HG02798 (cell line): ENCODE measurements at regions not wholly inside any gene's neighbourhood (a gene's known extent, or its start where the extent isn't known, plus 50 kb on each side); places are given as distances from the start of the nearest gene placed in this dataset.
A peak's percentile ranks its signal among the peaks of the same experiment; 100 is the strongest.
"Not testable (repeated sequence)": the region's sequence is repeated elsewhere in the genome, so short reads cannot be mapped to it uniquely, and the experiment has no call there.

Source experiments
- ATAC-seq: cut with Tn5 transposase; IDR thresholded peaks from one replicate; pipeline ENCODE4 v1.9.1; 2021; ENCODE audit warnings: mild to moderate bottlenecking; ENCODE audit not compliant: unreplicated experiment, poor library complexity

GRCh38 chr4:81595287-81595686, 123.6 kb upstream of the RASGEF1B start:
- ATAC-seq, result no peak

- ATAC-seq, result no peak
Measured at GRCh38 chr4:81594490-81595159, 122.9 kb upstream of the RASGEF1B start.

GRCh38 chr4:81592701-81593100, 121.0 kb upstream of the RASGEF1B start:
- ATAC-seq, result no peak

DNA sequence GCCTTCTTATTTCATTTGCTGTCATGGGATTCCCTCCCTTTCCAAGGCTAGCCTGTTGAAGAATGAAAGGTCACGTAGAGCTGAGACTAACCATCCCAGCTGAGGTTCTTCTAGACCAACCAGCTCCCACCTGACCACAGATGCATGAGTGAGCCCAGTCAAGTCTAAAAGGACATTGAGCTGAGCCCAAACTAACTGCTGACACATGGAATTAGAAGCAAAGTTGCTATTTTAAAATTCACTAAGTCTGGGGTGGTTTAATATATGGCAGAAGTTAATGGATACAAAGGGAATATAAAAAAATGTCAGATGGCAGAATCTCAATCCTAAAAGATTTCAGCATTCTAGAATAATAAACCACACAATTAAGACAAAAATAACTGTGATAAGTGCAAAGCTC, 118.9 kb upstream of the RASGEF1B start:
- ATAC-seq, result no peak

DNA sequence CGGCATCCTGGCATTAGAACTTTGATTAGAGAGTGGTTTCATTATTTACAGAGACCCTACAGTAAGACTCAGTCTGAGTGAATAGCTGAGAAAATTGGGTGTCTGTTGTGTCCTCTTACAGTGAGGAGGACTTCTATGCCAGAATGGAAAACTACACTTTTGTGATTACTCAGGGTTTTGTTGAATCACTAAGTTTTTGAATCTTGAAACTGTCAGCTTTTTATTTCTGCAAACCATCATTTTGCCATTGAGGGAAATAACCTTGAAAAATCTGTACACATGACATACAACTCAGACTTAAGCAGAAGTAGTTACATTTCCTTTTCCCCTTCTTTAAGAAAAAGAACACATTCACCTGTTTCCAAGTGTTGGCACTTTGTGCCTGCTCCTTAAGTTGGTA, 117.6 kb upstream of the RASGEF1B start:
- ATAC-seq, result no peak

DNA sequence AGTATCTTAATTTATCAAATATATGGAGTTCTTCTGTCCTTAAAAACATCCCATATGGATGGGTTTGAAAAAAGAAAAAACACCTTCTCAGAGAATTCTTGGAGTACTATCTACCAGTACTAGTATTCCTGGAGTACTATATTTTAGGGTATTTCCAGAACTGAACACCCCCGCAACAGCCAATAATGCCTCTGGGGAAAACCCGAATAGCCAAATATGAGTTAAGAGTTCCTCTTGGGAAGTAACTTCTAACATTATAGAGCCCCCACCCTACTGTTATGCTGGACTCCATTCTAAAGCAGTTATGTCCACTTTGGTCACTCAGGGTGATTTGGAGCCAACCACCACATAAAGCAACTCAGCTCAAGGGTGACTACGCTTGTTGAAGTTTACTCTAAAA, 115.0 kb upstream of the RASGEF1B start:
- no peak for ATAC-seq

DNA sequence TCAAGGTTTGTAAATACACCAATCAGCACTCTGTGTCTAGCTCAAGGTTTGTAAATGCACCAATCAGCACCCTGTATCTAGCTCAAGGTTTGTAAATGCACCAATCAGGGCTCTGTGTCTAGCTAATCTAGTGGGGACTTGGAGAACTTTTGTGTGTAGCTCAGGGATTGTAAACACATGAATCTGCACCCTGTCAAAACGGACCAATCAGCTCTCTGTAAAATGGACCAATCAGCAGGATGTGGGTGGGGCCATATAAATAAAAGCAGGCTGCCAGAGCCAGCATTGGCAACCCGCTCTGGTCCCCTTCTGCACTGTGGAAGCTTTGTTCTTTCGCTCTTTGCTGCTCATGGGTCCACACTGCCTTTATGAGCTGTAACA, 109.3 kb upstream of the RASGEF1B start:
- not testable (repeated sequence) for ATAC-seq

DNA sequence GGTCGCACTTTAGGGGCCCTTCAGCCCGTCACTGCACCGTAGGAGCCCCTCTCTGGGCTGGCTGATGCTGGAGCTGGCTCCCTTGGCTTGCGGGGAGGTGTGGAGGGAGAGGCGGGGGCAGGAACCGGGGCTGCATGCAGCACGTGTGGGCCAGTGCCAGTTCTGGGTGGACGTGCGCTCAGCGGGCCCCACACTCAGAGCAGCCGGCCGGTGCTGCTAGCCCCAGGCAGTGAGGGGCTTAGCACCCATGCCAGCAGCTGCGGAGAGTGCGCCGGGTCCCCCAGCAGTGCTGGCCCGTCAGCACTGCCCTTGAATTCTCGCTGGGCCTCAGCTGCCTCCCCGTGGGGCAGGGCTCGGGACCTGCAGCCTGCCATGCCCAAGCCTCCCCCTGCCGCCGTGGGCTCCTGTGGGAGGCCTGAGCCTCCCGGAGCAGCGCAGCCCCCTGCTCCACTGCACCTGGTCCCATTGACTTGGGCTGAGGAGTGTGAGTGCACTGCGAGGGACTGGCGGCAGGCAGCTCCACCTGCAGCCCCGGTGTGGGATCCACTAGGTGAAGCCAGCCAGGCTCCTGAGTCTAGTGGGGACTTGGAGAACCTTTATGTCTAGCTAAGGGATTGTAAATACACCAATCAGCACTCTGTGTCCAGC, 108.8 kb upstream of the RASGEF1B start:
- ATAC-seq, result no peak

- ATAC-seq, result no peak
Measured at GRCh38 chr4:81577392-81577791, 105.7 kb upstream of the RASGEF1B start.

DNA sequence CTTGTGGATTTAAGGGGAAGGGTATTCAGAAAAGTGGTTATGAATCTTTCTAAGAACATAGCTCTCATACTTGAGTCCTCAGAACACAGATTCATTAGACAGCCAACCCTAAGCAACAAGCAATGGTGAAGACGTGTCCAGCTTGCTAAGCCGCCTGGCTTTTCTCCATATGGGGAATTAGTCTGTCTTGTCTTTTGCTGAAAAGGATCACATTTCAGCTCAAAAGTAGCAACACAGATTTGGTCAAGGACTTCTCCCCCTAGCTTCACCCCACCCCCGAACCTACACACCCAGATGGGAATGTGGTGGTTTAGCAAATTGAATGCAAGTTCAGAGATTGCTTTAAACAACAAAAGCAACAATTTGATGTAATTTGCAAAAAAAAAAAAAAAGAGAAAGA, 103.3 kb upstream of the RASGEF1B start:
- ATAC-seq, result no peak

DNA sequence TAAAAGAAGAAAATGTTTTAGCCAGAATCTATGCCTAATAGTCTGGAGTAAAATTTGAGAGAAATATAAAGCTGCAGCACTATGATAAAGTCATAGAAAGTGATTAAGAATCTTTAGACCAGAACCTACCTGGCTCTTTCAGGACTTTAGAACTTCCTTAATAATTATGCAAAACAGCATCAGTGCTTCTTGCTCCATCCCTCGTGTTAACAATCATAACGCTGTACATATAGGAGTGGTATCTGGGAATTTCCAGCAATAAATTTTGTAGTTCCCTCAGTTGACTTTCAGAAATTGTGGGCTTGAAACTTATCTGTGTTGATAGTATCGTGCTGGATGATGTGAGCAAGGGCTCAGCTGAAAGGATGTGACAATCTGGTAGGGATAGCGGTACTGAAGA, 102.1 kb upstream of the RASGEF1B start:
- no peak for ATAC-seq

DNA sequence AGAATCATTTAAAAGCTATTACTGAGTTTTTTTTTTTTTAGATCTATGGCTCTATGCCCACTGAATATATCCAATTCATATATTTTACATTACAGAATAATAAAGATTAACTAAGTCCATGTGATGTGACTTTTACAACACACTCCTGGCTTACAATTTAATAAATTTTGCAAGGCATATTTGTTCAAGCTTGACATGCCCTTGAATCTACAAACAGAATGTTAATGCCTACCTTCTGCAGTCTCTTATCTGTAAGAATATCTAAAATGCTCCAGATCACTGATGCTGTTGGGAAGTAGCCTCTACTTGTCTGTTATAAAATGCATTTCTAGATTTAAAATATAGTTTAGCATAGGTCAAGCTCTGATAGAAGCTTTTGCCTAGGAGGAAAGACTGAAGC, 100.7 kb upstream of the RASGEF1B start:
- ATAC-seq, result no peak

GRCh38 chr4:81571105-81571504, 99.4 kb upstream of the RASGEF1B start:
- no peak for ATAC-seq

GRCh38 chr4:81566161-81566591, 94.5 kb upstream of the RASGEF1B start:
- ATAC-seq, result no peak

DNA sequence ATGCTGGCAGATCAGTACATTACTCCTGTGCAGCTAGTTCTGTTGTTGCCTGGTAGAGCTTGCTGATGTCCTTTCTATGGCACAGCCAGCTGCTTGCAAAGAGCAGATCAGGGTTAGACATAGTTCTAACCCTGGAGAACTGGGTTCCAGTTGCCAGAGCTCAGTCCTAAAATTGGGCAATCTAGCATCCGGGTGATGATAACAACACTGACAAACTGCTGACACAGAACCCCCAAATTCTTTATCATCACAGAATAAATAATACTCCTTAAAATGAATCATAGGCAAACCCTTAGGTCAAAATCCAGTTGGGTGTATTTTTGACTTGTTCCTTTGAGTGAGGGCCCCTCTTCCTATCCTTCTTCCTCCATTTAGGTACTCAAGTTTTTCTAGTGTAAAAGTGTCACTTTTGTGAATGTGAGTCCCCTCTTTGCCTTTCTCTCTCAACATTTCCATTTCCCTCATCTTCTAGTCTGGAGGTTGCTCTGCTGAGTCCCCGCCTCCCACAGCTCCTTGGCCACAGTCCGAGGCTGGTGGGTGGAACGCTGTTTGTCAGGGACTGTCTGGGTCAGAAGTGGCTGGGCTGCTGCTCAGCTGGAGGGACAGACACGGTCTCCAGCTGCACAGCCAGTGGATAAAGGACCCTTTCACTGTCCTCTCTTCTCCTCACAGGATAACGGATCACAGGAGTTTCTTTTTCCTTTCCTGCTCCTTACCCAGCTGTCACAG, 93.6 kb upstream of the RASGEF1B start:
- ATAC-seq, result peak; percentile 41

- ATAC-seq, result no peak
Measured at GRCh38 chr4:81564025-81564424, 92.3 kb upstream of the RASGEF1B start.

DNA sequence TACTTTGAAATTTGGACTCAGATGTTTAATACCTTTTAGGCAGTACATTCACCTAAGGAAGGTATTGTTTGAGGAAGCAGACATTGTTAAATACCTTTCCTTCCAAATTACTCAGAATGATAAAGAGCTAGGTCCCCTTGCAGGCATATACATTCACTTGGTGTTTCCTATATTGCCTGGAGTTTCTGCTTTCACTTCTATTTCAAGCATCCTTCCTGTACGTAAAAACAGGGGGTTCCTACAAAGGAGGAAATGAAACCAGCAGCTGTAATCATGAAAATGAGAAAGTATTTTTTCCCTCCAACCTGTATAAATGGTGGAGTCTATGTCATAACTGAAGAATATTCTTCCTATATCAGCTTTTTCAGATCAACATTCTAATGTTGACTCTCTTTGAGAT, 90.4 kb upstream of the RASGEF1B start:
- peak; percentile 84 for ATAC-seq

DNA sequence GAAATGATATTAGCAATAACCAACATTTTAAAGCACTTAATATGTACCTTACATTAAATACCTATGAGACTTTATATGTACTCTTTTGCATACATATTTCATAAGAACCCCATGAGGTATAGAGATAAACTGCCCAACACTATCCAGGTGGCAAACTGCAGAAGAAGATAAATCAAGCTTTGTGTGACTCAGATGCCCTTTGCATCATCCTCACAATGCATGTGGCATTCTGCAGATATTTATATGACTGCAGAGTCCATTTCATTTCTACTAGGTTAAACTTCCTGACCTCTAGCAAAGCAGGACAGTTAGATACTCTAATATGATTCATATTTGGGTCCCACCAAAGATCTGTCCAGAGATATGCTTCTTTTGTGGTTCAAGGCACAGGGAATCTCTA, 85.6 kb upstream of the RASGEF1B start:
- no peak for ATAC-seq

GRCh38 chr4:81555489-81555888, 83.8 kb upstream of the RASGEF1B start:
- ATAC-seq, result no peak

GRCh38 chr4:81552086-81552485, 80.4 kb upstream of the RASGEF1B start:
- no peak for ATAC-seq

- ATAC-seq, result no peak
Measured at GRCh38 chr4:81550388-81550859, 78.7 kb upstream of the RASGEF1B start.
